GM12865 (cell line): ENCODE measurements at regions not wholly inside any gene's neighbourhood (a gene's known extent, or its start where the extent isn't known, plus 50 kb on each side); places are given as distances from the start of the nearest gene placed in this dataset.

Experiments used
- DNase-seq: peaks from one replicate; pipeline ENCODE4 v3.0.0; 2010; ENCODE audit warnings: low read depth
- H3K4me3 ChIP-seq: 2 replicates; pipeline ENCODE4 v1.5.1; 2011; ENCODE audit warnings: mild to moderate bottlenecking, low read depth, low read length, control low read depth
- TF ChIP-seq, protein P1 (sequence below): IDR thresholded peaks from 2 replicates; pipeline ENCODE4 v1.5.1; 2011; ENCODE audit warnings: low read length, control low read depth, low read depth, inconsistent platforms; ENCODE audit not compliant: insufficient read depth; ENCODE audit errors: missing control alignments

DNA sequence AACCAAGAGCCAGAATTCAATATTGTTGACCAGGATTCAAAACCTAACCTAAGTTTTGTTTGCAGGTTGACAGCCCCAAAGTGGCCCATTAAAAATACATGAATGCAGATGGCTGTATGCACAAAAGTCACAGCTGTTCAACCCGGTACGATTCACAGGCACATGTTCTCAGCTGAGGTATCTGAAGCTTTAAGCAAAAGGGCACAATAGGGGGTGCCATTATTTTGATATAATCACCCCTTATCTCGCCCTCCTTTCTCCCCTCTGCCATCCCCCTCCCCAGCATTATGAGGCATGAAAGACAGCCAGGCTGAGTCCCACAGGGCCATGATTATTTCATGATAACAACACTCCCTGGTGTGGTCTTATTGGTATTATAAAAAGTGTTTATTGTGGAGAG, 264.9 kb downstream of the EBLN2 start:
- no peak overlapping the region for H3K4me3 ChIP-seq
- no peak for DNase-seq
- TF ChIP-seq, protein P1, sequence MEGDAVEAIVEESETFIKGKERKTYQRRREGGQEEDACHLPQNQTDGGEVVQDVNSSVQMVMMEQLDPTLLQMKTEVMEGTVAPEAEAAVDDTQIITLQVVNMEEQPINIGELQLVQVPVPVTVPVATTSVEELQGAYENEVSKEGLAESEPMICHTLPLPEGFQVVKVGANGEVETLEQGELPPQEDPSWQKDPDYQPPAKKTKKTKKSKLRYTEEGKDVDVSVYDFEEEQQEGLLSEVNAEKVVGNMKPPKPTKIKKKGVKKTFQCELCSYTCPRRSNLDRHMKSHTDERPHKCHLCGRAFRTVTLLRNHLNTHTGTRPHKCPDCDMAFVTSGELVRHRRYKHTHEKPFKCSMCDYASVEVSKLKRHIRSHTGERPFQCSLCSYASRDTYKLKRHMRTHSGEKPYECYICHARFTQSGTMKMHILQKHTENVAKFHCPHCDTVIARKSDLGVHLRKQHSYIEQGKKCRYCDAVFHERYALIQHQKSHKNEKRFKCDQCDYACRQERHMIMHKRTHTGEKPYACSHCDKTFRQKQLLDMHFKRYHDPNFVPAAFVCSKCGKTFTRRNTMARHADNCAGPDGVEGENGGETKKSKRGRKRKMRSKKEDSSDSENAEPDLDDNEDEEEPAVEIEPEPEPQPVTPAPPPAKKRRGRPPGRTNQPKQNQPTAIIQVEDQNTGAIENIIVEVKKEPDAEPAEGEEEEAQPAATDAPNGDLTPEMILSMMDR: no peak

DNA sequence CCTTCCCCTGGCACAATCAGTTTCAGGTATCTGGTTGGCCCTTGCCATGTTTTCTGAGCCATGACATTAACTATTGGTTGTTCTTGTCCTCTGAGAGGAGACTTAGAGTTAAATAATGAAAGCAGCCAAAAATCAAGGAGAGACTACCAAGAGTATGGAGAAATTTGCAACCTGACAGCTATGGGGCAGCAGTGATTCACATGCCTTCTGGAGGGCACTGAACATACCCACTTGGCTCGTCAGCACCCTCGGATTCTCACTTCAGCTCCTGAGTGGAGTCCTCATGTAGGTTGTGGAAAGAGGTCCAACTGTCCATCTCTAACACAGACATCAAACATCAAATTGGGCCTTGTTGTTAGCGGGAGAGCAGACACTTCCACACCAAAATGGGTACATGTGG, 265.6 kb downstream of the EBLN2 start:
- TF ChIP-seq, protein P1: no peak
- no peak for DNase-seq
- no peak overlapping the region for H3K4me3 ChIP-seq
